DMS53 treated with DMSO at 0.1 percent for 48 hours (cell line): ENCODE measurements at regions not wholly inside any gene's neighbourhood (a gene's known extent, or its start where the extent isn't known, plus 50 kb on each side); places are given as distances from the start of the nearest gene placed in this dataset.

Source experiments
- DNase-seq: peaks from one replicate; lab custom pipeline; 2025; ENCODE audit not compliant: unreplicated experiment; lab: John Stamatoyannopoulos, UW

GRCh38 chr2:134154246-134154645 is 99.6 kb upstream of the MGAT5 start:
- DNase-seq, result no peak

- no peak for DNase-seq
Measured at GRCh38 chr2:134155134-134155533, 98.7 kb upstream of the MGAT5 start.

GRCh38 chr2:134158295-134158694 is 95.6 kb upstream of the MGAT5 start:
- DNase-seq, result no peak

- DNase-seq, result no peak
Measured at GRCh38 chr2:134161170-134161547, 92.7 kb upstream of the MGAT5 start.

GRCh38 chr2:134163336-134163735 is 90.5 kb upstream of the MGAT5 start:
- no peak for DNase-seq

GRCh38 chr2:134164306-134164705 is 89.6 kb upstream of the MGAT5 start:
- no peak for DNase-seq

- DNase-seq, result no peak
Measured at GRCh38 chr2:134167015-134167414, 86.9 kb upstream of the MGAT5 start.

- DNase-seq, result no peak
Measured at GRCh38 chr2:134169788-134170187, 84.1 kb upstream of the MGAT5 start.

- no peak for DNase-seq
Measured at GRCh38 chr2:134170294-134170693, 83.6 kb upstream of the MGAT5 start.

GRCh38 chr2:134170700-134171099 is 83.2 kb upstream of the MGAT5 start:
- DNase-seq, result no peak

GRCh38 chr2:134173338-134174016 is 80.4 kb upstream of the MGAT5 start:
- no peak for DNase-seq

GRCh38 chr2:134174711-134175110 is 79.2 kb upstream of the MGAT5 start:
- DNase-seq, result no peak

GRCh38 chr2:134175834-134176233 is 78.0 kb upstream of the MGAT5 start:
- DNase-seq, result no peak

- DNase-seq, result no peak
Measured at GRCh38 chr2:134177351-134177931, 76.4 kb upstream of the MGAT5 start.

- no peak for DNase-seq
Measured at GRCh38 chr2:134178138-134178877, 75.6 kb upstream of the MGAT5 start.

- no peak for DNase-seq
Measured at GRCh38 chr2:134181219-134181618, 72.7 kb upstream of the MGAT5 start.

GRCh38 chr2:134183679-134184078 is 70.2 kb upstream of the MGAT5 start:
- no peak for DNase-seq

- no peak for DNase-seq
Measured at GRCh38 chr2:134185639-134186038, 68.2 kb upstream of the MGAT5 start.

GRCh38 chr2:134189009-134189720 is 64.7 kb upstream of the MGAT5 start:
- DNase-seq, result no peak

GRCh38 chr2:134190062-134190806 is 63.6 kb upstream of the MGAT5 start:
- DNase-seq, result no peak

- no peak for DNase-seq
Measured at GRCh38 chr2:134190807-134191203, 63.1 kb upstream of the MGAT5 start.
